Gastrocnemius medialis (tissue), 4 donors: ENCODE measurements at regions not wholly inside any gene's neighbourhood (a gene's known extent, or its start where the extent isn't known, plus 50 kb on each side); places are given as distances from the start of the nearest gene placed in this dataset.
A peak's percentile ranks its signal among the peaks of the same experiment; 100 is the strongest.

Source experiments
- ATAC-seq, 2 donors: fragments of 150-250 bp; one replicate each; pipeline ENCODE4 v1.9.1; 2016
- DNase-seq, 2 donors: peaks; one replicate each; pipeline ENCODE4 v3.0.0-alpha.2; 2019
- H3K27ac ChIP-seq, 4 donors: fragments of 200-600 bp; sonication (generic); 1 replicate in 1 of 4; 2 replicates in 3 of 4; pipeline ENCODE4 v1.5.1; 2016 to 2018; ENCODE audit warnings: mild to moderate bottlenecking in 2 of 4, moderate library complexity in 1 of 4
- H3K27me3 ChIP-seq, 3 donors: fragments of 200-600 bp; sonication (generic) in 2 of 3; 1 replicate in 1 of 3; 2 replicates in 2 of 3; pipeline versions ENCODE4 v1.5.1 to v1.6.0; 2016 to 2019; ENCODE audit warnings: mild to moderate bottlenecking in 1 of 3, moderate library complexity in 1 of 3
- H3K36me3 ChIP-seq, 2 donors: fragments of 200-600 bp; sonication (generic) in 1 of 2; one replicate each; pipeline ENCODE4 v1.5.1; 2017 to 2018
- H3K4me1 ChIP-seq, 2 donors: fragments of 200-600 bp; sonication (generic) in 1 of 2; one replicate each; pipeline ENCODE4 v1.5.1; 2016 to 2017; ENCODE audit warnings: mild to moderate bottlenecking in 2 of 2
- H3K4me3 ChIP-seq, 4 donors: fragments of 200-600 bp; sonication (generic) in 3 of 4; 1 replicate in 1 of 4; 2 replicates in 3 of 4; pipeline ENCODE4 v1.5.1; 2016 to 2019; ENCODE audit warnings: mild to moderate bottlenecking in 2 of 4
- H3K9me3 ChIP-seq, 3 donors: fragments of 200-600 bp; sonication (generic) in 2 of 3; 1 replicate in 1 of 3; 2 replicates in 2 of 3; pipeline ENCODE4 v1.5.1; 2016 to 2019
- POLR2A ChIP-seq, 2 donors: fragments of 450-650 bp; IDR thresholded peaks; one replicate each; pipeline ENCODE4 v1.6.1; 2017; ENCODE audit warnings: antibody characterized with exemption in 2 of 2, mild to moderate bottlenecking in 2 of 2, moderate library complexity in 2 of 2
- in situ Hi-C, 4 donors: fragments of 200-750 bp; cut with MboI; loops; one replicate each; pipeline versions ENCODE4 v1.15.0 to v1.8.0; 2017; ENCODE audit warnings: low sequenced_read_pairs in 4 of 4
- intact Hi-C: fragments of 100-400 bp; cut with DNase I; formaldehyde crosslinking; loops from one replicate; pipeline ENCODE4 v1.15.1; 2023; ENCODE audit warnings: low total_unique reads
- TF ChIP-seq, protein P1 (sequence below), 5 experiments: fragments of 450-650 bp in 3 of 5; fragments of 200-600 bp in 2 of 5; sonication (generic) in 2 of 5; IDR thresholded peaks in 4 of 5; conservative IDR thresholded peaks in 1 of 5; 1 replicate in 4 of 5; 2 replicates in 1 of 5; pipeline ENCODE4 v1.5.1; 2016 to 2019; ENCODE audit warnings: antibody characterized with exemption in 5 of 5, mild to moderate bottlenecking in 3 of 5, moderate library complexity in 3 of 5

DNA sequence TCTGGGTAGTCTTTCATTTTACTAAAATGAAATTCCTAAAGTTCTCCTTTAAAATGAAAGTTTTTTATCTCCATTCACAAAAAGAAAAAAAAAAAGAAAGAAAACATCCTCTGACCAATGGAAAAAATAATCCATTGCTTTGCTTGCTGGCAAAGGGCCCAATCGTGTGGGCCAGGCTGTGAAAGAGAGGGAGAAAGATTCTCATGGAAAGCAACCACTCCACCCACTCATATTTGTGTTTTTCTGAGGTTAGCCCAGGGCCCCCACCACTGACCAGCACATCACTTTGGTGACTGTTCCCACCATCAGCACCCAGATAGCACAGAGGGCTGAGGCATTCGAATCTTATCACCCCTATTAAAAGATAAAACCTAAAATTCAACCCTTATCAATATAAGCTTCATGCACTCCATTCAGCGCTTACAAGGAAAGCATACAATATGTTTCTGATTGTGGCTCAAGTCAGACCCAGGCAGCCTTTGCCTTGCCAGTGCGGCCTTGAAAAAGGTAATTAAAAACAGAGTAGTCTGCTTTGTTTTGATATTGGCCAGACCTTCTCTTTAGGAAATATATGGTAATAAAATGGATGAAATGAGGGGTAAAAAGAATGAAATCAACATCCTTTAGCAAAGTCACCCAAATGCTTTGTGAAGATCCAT lies 192.8 kb downstream of the ETS1 start:
- ATAC-seq (no peak), DNase-seq (no peak)
- peaks cover 10 to 12% of the 10 kb centered on the region in 2 donors for H3K4me1 ChIP-seq
- intact Hi-C loops, result loop anchor here (5.0 kb wide), 1 partner anchor 128 kb away; no protein-coding TSS in a partner anchor
- H3K4me3 ChIP-seq, result no peak overlapping the region
- H3K27me3 ChIP-seq, result no peaks in the 10 kb centered on the region
- no peak for TF ChIP-seq POLR2A (IDR thresholded peaks at IDR 0.05)
- TF ChIP-seq, protein P1, sequence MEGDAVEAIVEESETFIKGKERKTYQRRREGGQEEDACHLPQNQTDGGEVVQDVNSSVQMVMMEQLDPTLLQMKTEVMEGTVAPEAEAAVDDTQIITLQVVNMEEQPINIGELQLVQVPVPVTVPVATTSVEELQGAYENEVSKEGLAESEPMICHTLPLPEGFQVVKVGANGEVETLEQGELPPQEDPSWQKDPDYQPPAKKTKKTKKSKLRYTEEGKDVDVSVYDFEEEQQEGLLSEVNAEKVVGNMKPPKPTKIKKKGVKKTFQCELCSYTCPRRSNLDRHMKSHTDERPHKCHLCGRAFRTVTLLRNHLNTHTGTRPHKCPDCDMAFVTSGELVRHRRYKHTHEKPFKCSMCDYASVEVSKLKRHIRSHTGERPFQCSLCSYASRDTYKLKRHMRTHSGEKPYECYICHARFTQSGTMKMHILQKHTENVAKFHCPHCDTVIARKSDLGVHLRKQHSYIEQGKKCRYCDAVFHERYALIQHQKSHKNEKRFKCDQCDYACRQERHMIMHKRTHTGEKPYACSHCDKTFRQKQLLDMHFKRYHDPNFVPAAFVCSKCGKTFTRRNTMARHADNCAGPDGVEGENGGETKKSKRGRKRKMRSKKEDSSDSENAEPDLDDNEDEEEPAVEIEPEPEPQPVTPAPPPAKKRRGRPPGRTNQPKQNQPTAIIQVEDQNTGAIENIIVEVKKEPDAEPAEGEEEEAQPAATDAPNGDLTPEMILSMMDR (IDR thresholded peaks at IDR 0.05 in 4 of 5, conservative IDR thresholded peaks at IDR 0.05 in 1 of 5), result no peak
- H3K36me3 ChIP-seq, result no peaks in the 10 kb centered on the region
- no peak overlapping the region for H3K27ac ChIP-seq
- H3K9me3 ChIP-seq, result no peaks in the 10 kb centered on the region
- in situ Hi-C loops, result no loop called here

DNA sequence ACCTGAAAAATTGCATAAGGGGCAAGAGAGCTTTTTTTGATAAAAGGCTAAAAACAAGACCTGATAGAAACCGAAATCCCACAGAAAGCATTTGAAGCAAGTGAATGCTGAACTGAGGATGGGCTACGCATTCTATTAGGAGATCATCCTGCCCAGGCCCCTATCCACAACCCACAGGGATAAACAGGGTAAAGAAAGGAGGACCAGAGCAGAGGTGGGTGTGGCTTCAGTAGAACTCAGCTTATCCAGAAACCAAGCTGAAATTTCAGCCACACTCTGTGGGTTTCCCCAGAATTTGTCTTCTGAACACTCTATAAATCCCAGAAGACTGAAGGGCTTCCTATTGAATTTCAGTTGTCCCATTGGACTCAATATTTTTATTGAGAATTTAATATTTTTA lies 195.1 kb downstream of the ETS1 start:
- intact Hi-C loops, result no loop called here
- in situ Hi-C loops, result no loop called here
- Histone ChIP-seq H3K36me3 (no peaks in the 10 kb centered on the region), H3K4me1 (no peaks in the 10 kb centered on the region), H3K27ac (no peak overlapping the region), H3K9me3 (no peaks in the 10 kb centered on the region), H3K27me3 (no peaks in the 10 kb centered on the region), H3K4me3 (no peak overlapping the region)
- DNase-seq (no peak), ATAC-seq (no peak)
- TF ChIP-seq, protein P1 (IDR thresholded peaks at IDR 0.05 in 4 of 5, conservative IDR thresholded peaks at IDR 0.05 in 1 of 5), result no peak
- no peak for TF ChIP-seq POLR2A (IDR thresholded peaks at IDR 0.05)

DNA sequence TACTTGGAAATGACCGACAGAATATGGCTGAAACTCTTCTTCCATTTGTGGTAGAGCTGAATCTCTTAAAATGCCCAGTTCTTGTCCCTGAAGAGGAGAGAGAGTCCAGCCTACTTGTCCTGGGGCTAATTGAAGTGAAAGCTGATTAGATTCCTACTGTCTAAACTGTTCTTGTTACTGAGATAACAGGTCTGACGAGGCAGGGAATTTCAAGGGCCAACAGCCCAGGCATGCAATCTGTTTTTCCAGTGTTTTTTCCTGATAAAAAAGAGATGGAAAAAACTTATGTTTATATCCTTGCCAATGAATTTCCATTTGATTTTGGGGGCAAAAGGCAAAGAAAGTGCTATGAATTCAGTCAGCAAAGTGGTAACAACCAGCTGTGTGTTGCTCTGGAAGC lies 195.5 kb downstream of the ETS1 start:
- H3K4me1 ChIP-seq, result no peaks in the 10 kb centered on the region
- H3K36me3 ChIP-seq, result no peaks in the 10 kb centered on the region
- DNase-seq, result no peak
- no peak for ATAC-seq
- intact Hi-C loops (no loop called here), in situ Hi-C loops (no loop called here)
- no peaks in the 10 kb centered on the region for H3K27me3 ChIP-seq
- H3K9me3 ChIP-seq, result no peaks in the 10 kb centered on the region
- no peak overlapping the region for H3K27ac ChIP-seq
- no peak for TF ChIP-seq POLR2A (IDR thresholded peaks at IDR 0.05)
- TF ChIP-seq, protein P1 (IDR thresholded peaks at IDR 0.05 in 4 of 5, conservative IDR thresholded peaks at IDR 0.05 in 1 of 5), result no peak
- H3K4me3 ChIP-seq, result no peak overlapping the region

DNA sequence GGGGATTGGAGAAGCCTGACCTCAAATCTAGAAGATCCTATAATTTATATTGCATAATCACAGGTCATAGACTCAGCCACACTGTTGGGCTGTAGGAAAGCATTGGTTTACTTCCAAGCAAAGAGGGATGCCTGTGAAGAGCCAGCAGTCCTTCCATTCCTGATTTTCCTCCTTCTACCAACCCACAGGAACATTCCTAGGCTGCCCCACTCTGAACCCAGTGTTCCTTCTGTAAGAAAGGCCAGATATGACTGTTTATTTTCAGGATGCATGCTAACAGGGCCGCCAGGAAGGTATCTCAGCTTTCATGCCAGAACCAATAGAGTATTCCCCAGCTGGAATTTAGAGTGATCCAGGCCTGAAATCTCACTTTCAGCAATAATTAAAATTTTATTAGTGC lies 197.1 kb downstream of the ETS1 start:
- H3K27me3 ChIP-seq, result no peaks in the 10 kb centered on the region
- no peaks in the 10 kb centered on the region for H3K4me1 ChIP-seq
- peak overlapping the region in 1 of 4 donors; percentile 26 for H3K27ac ChIP-seq
- H3K36me3 ChIP-seq, result no peaks in the 10 kb centered on the region
- H3K4me3 ChIP-seq, result no peak overlapping the region
- no peak for ATAC-seq
- H3K9me3 ChIP-seq, result no peaks in the 10 kb centered on the region
- in situ Hi-C loops, result no loop called here
- DNase-seq, result no peak
- TF ChIP-seq, protein P1 (IDR thresholded peaks at IDR 0.05 in 4 of 5, conservative IDR thresholded peaks at IDR 0.05 in 1 of 5), result no peak
- TF ChIP-seq POLR2A (IDR thresholded peaks at IDR 0.05), result no peak
- intact Hi-C loops, result no loop called here
